ENCODE measurements at regions not wholly inside any gene's neighbourhood (a gene's known extent, or its start where the extent isn't known, plus 50 kb on each side); places are given as distances from the start of the nearest gene placed in this dataset.

DNA sequence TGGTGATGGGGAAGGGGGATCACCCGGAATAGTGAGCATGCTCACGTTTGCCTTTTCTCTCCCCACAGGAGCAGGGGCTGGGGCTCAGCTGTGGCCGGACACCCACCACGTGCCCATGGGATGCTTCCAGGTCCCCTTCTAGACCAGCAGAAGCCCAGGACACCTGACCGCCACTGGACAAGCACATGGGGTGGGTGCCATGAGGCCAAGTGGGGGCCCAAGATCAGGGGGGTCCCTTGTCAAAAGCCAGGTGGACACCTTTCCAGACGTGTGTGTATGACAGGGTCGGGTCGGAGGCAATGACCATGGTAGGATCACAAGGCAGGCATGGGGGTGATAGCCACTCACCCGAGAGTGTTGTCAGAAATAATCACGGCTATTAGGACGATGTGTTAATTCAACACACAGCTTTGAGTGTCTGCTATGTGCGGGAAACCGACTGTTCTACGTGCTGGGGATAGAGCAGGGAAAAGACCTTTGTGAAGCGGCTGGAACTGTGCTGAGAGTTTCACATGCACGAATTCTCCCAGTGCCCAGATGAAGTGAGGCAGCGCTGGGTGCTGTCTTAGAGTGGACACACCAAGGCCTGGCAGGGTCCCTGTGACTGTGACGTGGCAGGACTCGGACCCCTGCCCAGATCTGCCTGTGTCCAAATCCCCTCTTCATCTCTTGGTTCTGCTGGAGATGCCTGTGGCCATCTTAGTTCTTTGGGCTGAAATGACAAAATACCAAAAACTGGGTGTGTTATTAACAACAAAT lies 244.7 kb downstream of the NDUFA10 start:
- H3K9me3 Mint-ChIP-seq = peaks cover under 1% of the 10 kb centered on the region
- no peak overlapping the region for H3K27ac Mint-ChIP-seq
- no peaks in the 10 kb centered on the region for H3K36me3 Mint-ChIP-seq (ENCODE audit: low read depth)
- H3K27me3 Mint-ChIP-seq = peaks cover 23% of the 10 kb centered on the region
- intact Hi-C loops (cut with micrococcal nuclease) = no loop called here
- H3K4me1 Mint-ChIP-seq (ENCODE audit: low read depth) = no peaks in the 10 kb centered on the region
- no peak overlapping the region for H3K4me3 Mint-ChIP-seq

DNA sequence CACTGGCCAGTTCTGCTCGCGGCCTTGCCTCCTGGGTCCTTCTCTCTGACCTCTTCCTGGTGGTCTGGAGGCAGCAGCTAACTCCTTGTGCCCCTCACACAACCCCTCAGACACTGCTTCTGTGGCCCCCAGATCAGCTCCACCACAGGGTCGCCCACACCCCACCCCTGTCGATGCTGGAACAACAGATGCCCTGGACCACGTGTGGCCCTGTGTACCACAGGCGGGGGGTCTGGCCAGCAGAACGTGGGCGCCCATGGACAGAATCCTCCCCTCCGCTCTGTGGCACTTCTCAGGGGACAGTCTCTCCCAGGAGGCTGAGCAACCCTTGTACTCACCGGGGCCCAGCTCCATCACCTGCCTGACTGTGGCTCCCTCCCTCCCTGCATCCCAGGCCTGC lies 245.6 kb downstream of the NDUFA10 start:
- Mint-ChIP-seq H3K36me3 (ENCODE audit: low read depth) (no peaks in the 10 kb centered on the region), H3K4me3 (no peak overlapping the region), H3K27me3 (peaks cover 27% of the 10 kb centered on the region), H3K27ac (no peak overlapping the region), H3K9me3 (no peaks in the 10 kb centered on the region), H3K4me1 (ENCODE audit: low read depth) (no peaks in the 10 kb centered on the region)
- intact Hi-C loops (cut with micrococcal nuclease) = no loop called here

DNA sequence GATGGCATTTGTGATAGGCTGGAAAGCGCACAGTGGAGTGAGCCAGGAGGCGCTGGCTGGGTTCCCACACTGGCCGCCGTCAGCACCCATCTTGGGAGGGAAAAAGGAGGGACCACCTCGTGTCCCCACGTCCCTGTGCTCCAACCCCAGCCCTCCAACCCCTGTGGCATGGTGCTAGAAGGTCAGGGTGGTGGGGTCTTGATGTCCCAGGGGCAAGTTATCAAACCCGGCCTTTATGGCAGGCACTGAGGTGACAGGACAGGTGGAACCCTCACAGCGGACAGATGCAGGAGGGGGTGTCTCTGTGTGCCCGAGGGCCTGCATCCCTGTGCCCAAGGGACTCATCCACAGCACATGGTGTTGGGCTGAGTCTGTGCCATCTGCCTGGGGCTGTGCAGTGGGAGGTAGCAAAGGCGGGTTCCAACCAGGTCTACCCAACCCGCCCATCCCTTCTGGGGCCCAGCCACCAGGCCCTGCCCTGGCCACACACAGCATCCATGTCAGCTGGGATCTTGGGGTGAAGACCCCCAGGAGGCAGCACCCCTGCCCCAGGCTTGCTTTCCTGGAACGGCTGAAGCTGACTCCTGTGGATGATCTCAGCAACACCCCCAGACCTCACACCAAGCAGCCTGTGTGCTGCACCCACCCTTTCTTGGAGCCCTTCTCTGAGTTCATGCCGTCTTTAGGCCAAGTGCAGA lies 246.1 kb downstream of the NDUFA10 start:
- no peaks in the 10 kb centered on the region for H3K4me1 Mint-ChIP-seq (ENCODE audit: low read depth)
- intact Hi-C loops (cut with micrococcal nuclease) = no loop called here
- H3K27ac Mint-ChIP-seq = no peak overlapping the region
- H3K9me3 Mint-ChIP-seq = no peaks in the 10 kb centered on the region
- H3K4me3 Mint-ChIP-seq = no peak overlapping the region
- H3K36me3 Mint-ChIP-seq (ENCODE audit: low read depth) = no peaks in the 10 kb centered on the region
- peaks cover 27% of the 10 kb centered on the region for H3K27me3 Mint-ChIP-seq

DNA sequence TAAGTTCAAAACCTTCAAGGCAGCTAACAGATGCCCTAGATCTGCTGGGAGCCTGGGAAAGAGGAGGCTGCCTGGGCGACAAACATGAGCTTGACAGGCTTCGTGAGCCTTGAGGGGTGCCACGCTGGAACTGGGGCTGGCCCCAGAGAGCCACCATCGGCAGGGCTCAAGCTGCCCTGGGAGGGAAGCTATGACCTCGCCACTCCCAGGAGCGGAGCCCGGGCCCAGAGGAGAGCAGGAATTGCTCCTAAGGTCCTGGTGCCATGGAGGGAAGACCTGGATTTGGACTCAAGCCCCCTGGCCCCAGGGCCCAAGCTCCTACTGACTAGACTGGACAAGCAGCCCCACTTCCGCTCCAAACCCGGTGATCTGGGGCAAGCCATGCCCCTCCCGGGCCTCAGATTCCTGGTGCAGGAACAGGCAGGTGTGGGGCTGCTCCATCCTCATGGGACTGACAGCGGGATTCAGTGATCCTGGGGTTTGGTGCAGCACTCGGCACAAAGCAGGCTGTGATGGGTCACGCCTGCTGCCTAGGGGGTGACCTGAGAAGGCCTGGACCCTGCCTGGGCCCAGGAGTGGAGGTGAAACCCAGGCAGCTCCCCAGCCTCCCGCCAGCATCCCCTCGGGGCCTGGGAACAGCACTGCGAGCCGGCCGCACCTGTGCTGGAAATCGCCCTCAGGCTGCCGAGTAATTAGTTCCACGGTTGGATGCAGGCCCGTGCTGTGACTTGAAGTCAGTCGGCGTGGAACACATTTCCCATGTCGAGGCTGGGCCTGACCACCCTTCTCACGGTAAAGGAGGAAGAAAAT lies 246.9 kb downstream of the NDUFA10 start:
- intact Hi-C loops (cut with micrococcal nuclease) = no loop called here
- H3K4me1 Mint-ChIP-seq (ENCODE audit: low read depth) = no peaks in the 10 kb centered on the region
- no peak overlapping the region for H3K27ac Mint-ChIP-seq
- peaks cover 25% of the 10 kb centered on the region for H3K27me3 Mint-ChIP-seq
- H3K4me3 Mint-ChIP-seq = no peak overlapping the region
- H3K9me3 Mint-ChIP-seq = no peaks in the 10 kb centered on the region
- H3K36me3 Mint-ChIP-seq (ENCODE audit: low read depth) = no peaks in the 10 kb centered on the region

DNA sequence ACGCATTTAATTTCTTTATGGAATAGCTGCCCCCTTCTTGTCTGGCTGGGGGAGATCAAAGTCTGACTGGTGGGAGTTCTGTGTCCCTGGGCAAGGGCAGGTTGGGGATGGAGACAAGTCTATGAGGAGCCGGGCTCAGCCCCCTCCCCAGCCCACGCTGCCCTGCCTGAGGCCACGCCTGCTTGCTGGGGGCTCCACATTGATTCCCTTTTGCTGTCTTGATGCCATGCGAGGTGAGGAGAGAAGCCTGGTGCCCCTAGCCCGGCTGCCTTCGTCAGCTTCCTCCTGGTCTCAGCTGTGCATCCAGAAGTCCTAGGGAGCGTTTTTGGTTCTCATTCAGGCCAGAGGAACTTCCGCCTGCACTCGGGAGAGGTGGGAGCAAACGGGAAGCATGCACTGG lies 247.9 kb downstream of the NDUFA10 start:
- peaks cover 29% of the 10 kb centered on the region for H3K27me3 Mint-ChIP-seq
- no peak overlapping the region for H3K27ac Mint-ChIP-seq
- H3K36me3 Mint-ChIP-seq (ENCODE audit: low read depth) = no peaks in the 10 kb centered on the region
- intact Hi-C loops (cut with micrococcal nuclease) = no loop called here
- no peak overlapping the region for H3K4me3 Mint-ChIP-seq
- H3K9me3 Mint-ChIP-seq = no peaks in the 10 kb centered on the region
- H3K4me1 Mint-ChIP-seq (ENCODE audit: low read depth) = no peaks in the 10 kb centered on the region

DNA sequence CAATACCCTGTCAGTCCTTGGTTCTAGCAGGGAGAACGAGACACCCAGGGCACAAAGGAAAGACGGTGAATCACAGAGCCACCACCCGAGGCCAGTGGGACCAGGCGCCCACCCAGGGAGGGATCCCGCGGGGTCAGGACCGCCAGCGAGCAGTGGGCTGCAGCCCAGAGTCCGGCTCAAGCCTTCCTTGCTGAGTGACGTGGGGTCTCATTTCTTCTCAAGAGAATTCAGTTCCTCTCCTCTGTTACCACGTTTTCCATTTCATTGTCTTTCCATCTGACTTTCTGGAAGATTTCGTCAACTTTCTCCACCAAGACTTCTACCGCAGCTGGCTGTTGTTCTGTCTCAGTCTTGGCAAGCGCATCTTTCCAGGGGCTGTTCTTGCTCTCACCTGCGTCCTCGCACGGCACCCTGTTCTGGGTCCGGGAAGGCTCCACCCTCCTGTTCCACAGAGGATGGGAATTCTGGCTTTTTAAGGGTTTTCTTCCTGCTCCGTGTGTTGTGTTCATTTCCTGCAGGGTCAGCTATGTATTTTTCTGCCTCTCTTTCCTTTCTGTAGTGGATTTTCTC lies 248.6 kb downstream of the NDUFA10 start:
- H3K4me1 Mint-ChIP-seq (ENCODE audit: low read depth) = no peaks in the 10 kb centered on the region
- H3K9me3 Mint-ChIP-seq = peaks cover 6% of the 10 kb centered on the region
- peaks cover 31% of the 10 kb centered on the region for H3K27me3 Mint-ChIP-seq
- H3K36me3 Mint-ChIP-seq (ENCODE audit: low read depth) = no peaks in the 10 kb centered on the region
- intact Hi-C loops (cut with micrococcal nuclease) = no loop called here
- no peak overlapping the region for H3K27ac Mint-ChIP-seq
- H3K4me3 Mint-ChIP-seq = no peak overlapping the region

DNA sequence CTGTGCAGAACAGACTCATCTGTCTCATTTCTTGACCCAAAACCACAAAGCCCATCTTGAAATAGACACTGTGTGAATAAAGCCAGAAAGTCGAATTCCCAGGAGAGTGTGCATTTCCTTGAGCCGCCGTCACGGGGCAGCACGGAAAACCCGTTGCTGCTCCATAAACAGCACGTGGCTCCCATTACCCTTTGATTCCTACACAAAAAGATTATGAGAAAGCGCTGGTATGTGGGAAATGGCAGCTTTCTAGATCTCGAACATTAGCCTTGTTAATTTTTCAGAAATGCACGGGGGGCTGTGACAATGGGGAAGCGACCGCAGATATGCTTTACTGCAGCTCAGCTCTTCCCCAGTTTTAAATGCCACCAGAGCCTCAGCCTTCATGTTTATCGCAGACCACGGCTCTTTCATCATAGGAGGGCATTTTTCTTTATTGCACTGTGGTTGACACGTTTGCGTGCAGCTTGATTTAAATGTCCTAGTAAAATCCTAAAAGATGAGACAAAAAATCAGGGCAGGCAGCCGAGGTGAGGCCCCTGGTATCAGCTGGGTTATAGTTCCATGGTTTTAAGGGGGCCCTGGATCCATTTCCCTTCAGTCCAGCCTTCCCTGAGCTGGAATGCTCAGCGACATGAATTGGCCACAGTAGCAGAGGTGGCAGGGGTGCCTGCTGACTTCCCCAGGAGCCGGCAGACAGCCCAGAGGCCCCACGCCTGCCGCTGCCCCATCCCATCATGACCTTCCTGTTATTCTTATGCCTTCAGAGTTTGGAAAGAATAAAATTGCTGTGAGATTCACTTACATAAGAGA lies 249.3 kb downstream of the NDUFA10 start:
- Mint-ChIP-seq H3K27me3 (peaks cover 31% of the 10 kb centered on the region), H3K4me1 (ENCODE audit: low read depth) (no peaks in the 10 kb centered on the region), H3K36me3 (ENCODE audit: low read depth) (no peaks in the 10 kb centered on the region), H3K9me3 (peaks cover 10% of the 10 kb centered on the region), H3K27ac (no peak overlapping the region), H3K4me3 (no peak overlapping the region)
- intact Hi-C loops (cut with micrococcal nuclease) = no loop called here

DNA sequence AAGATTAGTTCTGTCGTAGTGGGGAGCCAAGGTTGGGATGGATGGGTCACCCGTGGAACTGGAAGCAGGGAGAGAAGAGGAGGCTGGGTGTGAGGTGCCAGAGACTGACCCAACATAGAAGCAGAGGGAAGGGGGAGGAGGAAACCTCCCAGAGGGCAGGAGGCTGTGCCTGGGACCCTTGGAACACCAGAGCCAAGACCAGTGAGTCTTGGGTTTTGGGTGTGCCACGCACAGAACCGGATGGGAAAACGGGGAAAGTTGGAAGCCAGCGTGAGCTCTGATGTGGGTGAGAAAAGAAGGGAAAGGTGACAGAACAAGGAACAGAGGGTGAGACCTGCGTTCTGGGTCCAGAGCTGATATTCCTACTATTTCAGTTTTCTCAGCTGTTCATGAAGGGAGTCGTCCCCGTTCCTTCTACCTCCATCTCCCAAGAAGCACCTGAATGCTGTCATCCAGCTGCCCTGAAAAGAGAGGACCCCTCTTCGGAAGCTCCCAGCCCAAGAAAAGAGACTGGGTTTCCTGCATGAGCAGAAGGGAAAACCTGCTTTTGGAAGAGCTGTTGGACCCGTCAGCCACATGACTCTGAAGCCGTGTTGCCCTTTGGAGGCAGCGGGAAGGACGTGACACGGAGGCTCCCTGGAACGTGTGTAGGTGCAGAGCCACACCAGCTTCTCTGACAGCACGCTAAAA lies 250.1 kb downstream of the NDUFA10 start:
- no peaks in the 10 kb centered on the region for H3K36me3 Mint-ChIP-seq (ENCODE audit: low read depth)
- peaks cover 10% of the 10 kb centered on the region for H3K9me3 Mint-ChIP-seq
- H3K27ac Mint-ChIP-seq = no peak overlapping the region
- intact Hi-C loops (cut with micrococcal nuclease) = no loop called here
- H3K4me3 Mint-ChIP-seq = no peak overlapping the region
- no peaks in the 10 kb centered on the region for H3K4me1 Mint-ChIP-seq (ENCODE audit: low read depth)
- H3K27me3 Mint-ChIP-seq = peaks cover 31% of the 10 kb centered on the region

DNA sequence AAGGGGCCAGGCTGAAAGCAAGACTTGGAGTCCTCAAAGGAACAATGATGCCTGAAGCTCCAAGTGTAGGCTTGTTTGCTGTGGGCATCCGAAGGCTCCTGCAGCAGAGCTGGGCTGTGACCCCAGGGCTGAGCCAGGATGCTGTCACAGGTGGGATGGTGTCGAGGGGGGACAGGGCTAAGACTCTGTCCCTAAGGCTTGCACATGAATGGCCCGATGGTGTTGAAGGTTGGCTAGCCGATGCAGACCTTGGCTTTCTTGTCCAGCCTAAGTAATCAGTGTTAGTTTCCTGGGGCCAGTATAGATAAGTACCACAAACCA lies 251.0 kb downstream of the NDUFA10 start:
- H3K36me3 Mint-ChIP-seq (ENCODE audit: low read depth) = no peaks in the 10 kb centered on the region
- no peaks in the 10 kb centered on the region for H3K4me1 Mint-ChIP-seq (ENCODE audit: low read depth)
- H3K9me3 Mint-ChIP-seq = peaks cover 10% of the 10 kb centered on the region
- peaks cover 39% of the 10 kb centered on the region for H3K27me3 Mint-ChIP-seq
- intact Hi-C loops (cut with micrococcal nuclease) = no loop called here
- H3K4me3 Mint-ChIP-seq = no peak overlapping the region
- no peak overlapping the region for H3K27ac Mint-ChIP-seq

DNA sequence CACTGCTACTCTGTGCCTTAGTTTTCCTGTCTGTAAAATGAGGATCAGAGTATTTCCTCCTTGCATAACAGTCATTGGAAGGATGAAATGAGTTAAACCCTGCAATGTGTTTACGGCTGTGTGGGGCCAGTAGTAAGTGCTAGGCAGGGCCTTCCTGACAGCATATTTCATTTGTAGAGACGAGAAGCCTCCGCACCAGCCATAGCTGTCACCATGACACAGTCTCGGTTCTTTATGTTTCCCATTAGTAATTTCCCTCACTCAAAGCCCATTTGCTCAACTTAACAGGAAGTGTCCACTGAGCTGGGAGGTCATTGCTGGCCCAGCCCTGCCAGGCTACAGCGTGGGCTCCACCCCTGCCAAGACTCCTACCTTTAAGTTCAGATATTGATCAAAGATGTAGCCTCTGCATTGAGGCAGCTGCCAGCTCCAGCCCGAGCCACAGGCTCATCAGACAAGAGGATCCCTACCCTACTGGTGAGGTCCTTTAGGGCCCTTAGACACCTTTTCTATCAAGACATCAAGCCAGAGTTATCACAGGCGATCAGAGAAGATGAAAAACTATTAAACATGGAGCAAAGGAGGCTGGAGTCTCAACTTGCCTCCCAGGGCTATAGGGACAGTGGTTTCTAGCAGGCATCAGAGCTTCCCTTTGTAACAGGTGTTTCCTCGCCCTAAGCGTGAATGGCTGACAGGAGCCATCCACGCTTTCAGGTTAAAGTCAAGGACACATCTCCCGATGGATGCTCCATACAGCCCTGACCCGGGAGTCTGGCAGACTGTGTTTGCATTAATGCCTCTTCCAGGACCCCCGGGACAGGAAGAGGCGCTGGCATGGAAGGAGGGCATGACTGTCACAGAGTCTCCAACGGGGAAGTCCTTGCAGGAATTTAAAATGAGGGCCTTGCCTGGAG lies 251.7 kb downstream of the NDUFA10 start:
- intact Hi-C loops (cut with micrococcal nuclease) = no loop called here
- H3K36me3 Mint-ChIP-seq (ENCODE audit: low read depth) = no peaks in the 10 kb centered on the region
- no peak overlapping the region for H3K4me3 Mint-ChIP-seq
- peaks cover 43% of the 10 kb centered on the region for H3K27me3 Mint-ChIP-seq
- H3K27ac Mint-ChIP-seq = no peak overlapping the region
- H3K9me3 Mint-ChIP-seq = peaks cover 10% of the 10 kb centered on the region
- H3K4me1 Mint-ChIP-seq (ENCODE audit: low read depth) = no peaks in the 10 kb centered on the region

DNA sequence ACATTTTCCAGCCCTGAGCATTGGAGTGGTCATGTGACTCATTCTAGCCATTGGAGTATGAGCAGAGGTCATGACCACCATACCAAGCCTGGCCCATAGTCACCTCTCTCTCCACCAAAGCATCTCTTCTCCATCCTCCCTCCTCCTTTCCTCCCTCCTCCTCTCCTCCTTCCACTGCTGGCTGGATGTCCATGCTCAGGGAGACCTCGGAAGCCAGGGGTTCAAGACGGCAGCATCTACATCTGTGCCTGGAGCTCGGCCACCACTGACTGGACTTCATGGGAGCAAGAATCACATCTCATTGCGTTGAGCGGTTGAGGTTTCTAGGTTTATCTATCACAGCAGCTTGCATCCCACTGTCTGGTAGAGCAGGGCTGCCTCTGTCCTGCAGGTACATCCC lies 252.4 kb downstream of the NDUFA10 start:
- Mint-ChIP-seq H3K36me3 (ENCODE audit: low read depth) (no peaks in the 10 kb centered on the region), H3K27me3 (peaks cover 45% of the 10 kb centered on the region), H3K4me3 (no peak overlapping the region), H3K27ac (no peak overlapping the region), H3K4me1 (ENCODE audit: low read depth) (no peaks in the 10 kb centered on the region), H3K9me3 (peaks cover 10% of the 10 kb centered on the region)
- intact Hi-C loops (cut with micrococcal nuclease) = no loop called here

DNA sequence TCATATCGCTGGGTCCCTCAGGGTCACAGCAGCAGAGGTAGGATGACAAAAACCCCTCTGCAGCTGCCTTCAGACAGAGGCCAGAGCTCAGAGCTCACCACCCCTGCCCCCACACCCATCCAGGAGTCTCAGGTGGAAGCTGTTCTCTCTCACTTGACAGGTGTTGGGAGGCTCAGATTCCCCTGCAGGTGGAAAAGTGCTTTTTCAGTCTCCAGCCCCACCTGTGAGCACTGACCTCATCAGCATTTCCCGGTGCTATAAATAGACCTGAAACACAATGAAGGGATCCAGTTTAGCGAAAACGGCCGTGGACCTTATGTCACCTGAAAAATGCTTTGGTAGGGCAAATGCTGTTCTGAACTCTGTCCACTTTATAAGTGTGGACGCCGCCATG lies 254.9 kb downstream of the NDUFA10 start:
- Mint-ChIP-seq H3K27me3 (peaks cover 30% of the 10 kb centered on the region), H3K9me3 (peaks cover 10% of the 10 kb centered on the region), H3K36me3 (ENCODE audit: low read depth) (no peaks in the 10 kb centered on the region), H3K4me1 (ENCODE audit: low read depth) (no peaks in the 10 kb centered on the region), H3K4me3 (no peak overlapping the region), H3K27ac (no peak overlapping the region)
- intact Hi-C loops (cut with micrococcal nuclease) = no loop called here

Data from dendritic cell treated with granulocyte-macrophage colony-stimulating factor and Interleukin-4, amounts not matched to agents 40 ng/mL and 50 ng/mL, for 4 days (primary cell).